ENCODE measurements at regions not wholly inside any gene's neighbourhood (a gene's known extent, or its start where the extent isn't known, plus 50 kb on each side); places are given as distances from the start of the nearest gene placed in this dataset.

GRCh38 chr2:106274668-106275067, 80.6 kb upstream of the UXS1 start:
- DNase-seq = no peak
- no peak overlapping the region for H4K8ac ChIP-seq (replicated peaks; ENCODE audit: insufficient read length, low read depth, low read length)
- no peak overlapping the region for H2BK12ac ChIP-seq (ENCODE audit: insufficient read length, low read depth, low read length)
- no peak overlapping the region for H3K27ac ChIP-seq (ENCODE audit: insufficient read length, low read depth, low read length)
- no peak overlapping the region for H3K56ac ChIP-seq (ENCODE audit: insufficient read length, low read depth, low read length)
- no peak overlapping the region for H2BK5ac ChIP-seq (ENCODE audit: insufficient read length, low read length)
- H2AK5ac ChIP-seq (ENCODE audit: insufficient read length, low read length) = no peak overlapping the region
- no peak overlapping the region for H2BK15ac ChIP-seq (ENCODE audit: low read depth, low read length)
- H3K9me3 Mint-ChIP-seq = peaks cover 12 to 20% of the 10 kb centered on the region in 2 experiments; a peak in 4 of 5 replicates
- H3K4ac ChIP-seq (ENCODE audit: low read depth, low read length) = no peak overlapping the region
- H3T11ph ChIP-seq (ENCODE audit: low read length) = no peak overlapping the region
- no peak overlapping the region for H2AFZ ChIP-seq (ENCODE audit: low read length)
- H2BK120ac ChIP-seq (ENCODE audit: low read depth, low read length, poor library complexity, severe bottlenecking) = no peak overlapping the region
- no peak for TF ChIP-seq CTCF (conservative IDR thresholded peaks at IDR 0.05)
- peaks cover 2% of the 10 kb centered on the region; the same call in 1 of the 2 replicates for H3K27me3 Mint-ChIP-seq (ENCODE audit: low read depth)
- peaks cover 8 to 13% (median 9%) of the 10 kb centered on the region in 3 experiments; a peak in 6 of 7 replicates for H3K36me3 Mint-ChIP-seq (ENCODE audit: insufficient read depth in 1 of 3, low read depth in 3 of 3)
- no peaks in the 10 kb centered on the region for H3K27me3 ChIP-seq (ENCODE audit: insufficient read depth, low read length)
- H2BK20ac ChIP-seq (ENCODE audit: low read depth, low read length, poor library complexity, severe bottlenecking) = no peak overlapping the region
- no peak overlapping the region for H3K27ac Mint-ChIP-seq
- no peak overlapping the region for H3K23ac ChIP-seq (ENCODE audit: insufficient read length, low read depth, low read length)
- H3K23me2 ChIP-seq (ENCODE audit: insufficient read length, low read depth, low read length, poor library complexity, severe bottlenecking) = no peaks in the 10 kb centered on the region
- WGBS (ENCODE audit: extremely low coverage, insufficient read length, low lambda C conversion rate) = no CpG with 5 or more reads among the region's 7 CpGs
- H3K79me1 ChIP-seq (ENCODE audit: insufficient read depth, low read depth, low read length, poor library complexity, severe bottlenecking) = no peaks in the 10 kb centered on the region
- H3K9me3 ChIP-seq (ENCODE audit: control insufficient read depth, low read depth, low read length) = no peaks in the 10 kb centered on the region
- H3K9ac ChIP-seq (ENCODE audit: extremely low read depth, insufficient read length, low read length) = no peak overlapping the region
- H3K4me2 ChIP-seq (ENCODE audit: insufficient read depth, insufficient read length, low read length) = no peak overlapping the region
- no peak overlapping the region for H4K5ac ChIP-seq (ENCODE audit: insufficient read length, low read depth, low read length)
- H3K18ac ChIP-seq (ENCODE audit: insufficient read length, low read depth, low read length) = no peak overlapping the region
- H3K4me1 Mint-ChIP-seq = peaks cover 0 to 4% of the 10 kb centered on the region in 2 experiments; a peak in 1 of 4 replicates
- no peaks in the 10 kb centered on the region for H3K79me2 ChIP-seq (ENCODE audit: insufficient read depth, low read length)
- H3K4me1 ChIP-seq (ENCODE audit: insufficient read depth, low read length) = no peaks in the 10 kb centered on the region; the same call in 1 of the 2 replicates
- no peaks in the 10 kb centered on the region for H4K20me1 ChIP-seq (ENCODE audit: control insufficient read depth, insufficient read depth, insufficient read length)
- no peak overlapping the region for H3K4me3 Mint-ChIP-seq
- H3K14ac ChIP-seq (ENCODE audit: insufficient read depth, low read length) = no peak overlapping the region
- H4K91ac ChIP-seq (ENCODE audit: insufficient read length, low read depth, low read length) = no peak overlapping the region

Data from H9 (cell line).